Transverse colon (tissue), 4 donors: ENCODE measurements at regions not wholly inside any gene's neighbourhood (a gene's known extent, or its start where the extent isn't known, plus 50 kb on each side); places are given as distances from the start of the nearest gene placed in this dataset.

Source experiments
- DNase-seq: peaks from one replicate; pipeline ENCODE4 v3.0.0-alpha.2; 2019
- H3K27ac ChIP-seq, 4 donors: fragments of 200-600 bp; sonication (generic); 2 replicates each; pipeline ENCODE4 v1.5.1; 2016 to 2018; ENCODE audit warnings: inconsistent platforms in 4 of 4
- H3K27me3 ChIP-seq: fragments of 200-600 bp; sonication (generic); 2 replicates; pipeline ENCODE4 v1.5.1; 2017; ENCODE audit warnings: inconsistent platforms
- H3K36me3 ChIP-seq, 4 donors: fragments of 200-600 bp; sonication (generic); 2 replicates each; pipeline ENCODE4 v1.5.1; 2017 to 2019; ENCODE audit warnings: inconsistent platforms in 4 of 4
- H3K4me1 ChIP-seq, 4 donors: fragments of 200-600 bp; sonication (generic); 2 replicates each; pipeline ENCODE4 v1.5.1; 2017 to 2020; ENCODE audit warnings: inconsistent platforms in 4 of 4
- H3K4me3 ChIP-seq, 4 donors: fragments of 200-600 bp; sonication (generic); 1 replicate in 1 of 4; 2 replicates in 3 of 4; pipeline versions ENCODE4 v1.5.1 to v1.6.1; 2017 to 2019; ENCODE audit warnings: inconsistent platforms in 4 of 4
- H3K9me3 ChIP-seq, 2 donors: fragments of 200-600 bp; sonication (generic); 2 replicates each; pipeline ENCODE4 v1.5.1; 2017 to 2019; ENCODE audit warnings: inconsistent platforms in 2 of 2
- CTCF ChIP-seq, 5 experiments: fragments of 200-600 bp in 3 of 5; fragments of 450-650 bp in 2 of 5; sonication (generic) in 3 of 5; IDR thresholded peaks; 1 replicate in 2 of 5; 2 replicates in 3 of 5; pipeline ENCODE4 v1.5.1; 2016 to 2017; ENCODE audit warnings: antibody characterized with exemption in 5 of 5, inconsistent platforms in 3 of 5, mild to moderate bottlenecking in 2 of 5, moderate library complexity in 1 of 5
- EP300 ChIP-seq: sonication (generic); formaldehyde crosslinking; IDR thresholded peaks from one replicate; pipeline ENCODE4 v1.6.1; 2017; ENCODE audit warnings: antibody characterized with exemption, low read depth
- POLR2A ChIP-seq: fragments of 450-650 bp; IDR thresholded peaks from one replicate; pipeline ENCODE4 v1.6.1; 2016; ENCODE audit warnings: antibody characterized with exemption, mild to moderate bottlenecking, moderate library complexity
- POLR2AphosphoS5 ChIP-seq, 3 donors: sonication (generic); formaldehyde crosslinking; IDR thresholded peaks; one replicate each; pipeline ENCODE4 v1.6.1; 2016; ENCODE audit warnings: antibody characterized with exemption in 3 of 3
- WGBS, 2 donors: methylation state at CpG; one replicate each; pipeline ENCODE4 v1.1.5; 2018; ENCODE audit warnings: low coverage in 1 of 2; 5-methylcytosine and 5-hydroxymethylcytosine counted together
- in situ Hi-C, 4 donors: fragments of 200-750 bp; cut with MboI; loops; one replicate each; pipeline versions ENCODE4 v1.15.0 to v1.15.1; 2017; ENCODE audit warnings: low sequenced_read_pairs in 3 of 4, low pct_ligation_motif_present in 1 of 4, low pct_unique_long_range_greater_than_20kb in 1 of 4
- intact Hi-C: fragments of 100-400 bp; cut with DNase I; formaldehyde crosslinking; loops from one replicate; pipeline ENCODE4 v1.15.1; 2023; ENCODE audit warnings: low total_unique reads

GRCh38 chr2:172204309-172204708, 101.6 kb upstream of the DLX2 start:
- no peak for DNase-seq
- 90 to 95% methylated on average over 7 of the region's 7 CpGs for WGBS, 2 donors
- TF ChIP-seq CTCF (IDR thresholded peaks at IDR 0.05) = no peak
- TF ChIP-seq POLR2AphosphoS5 (IDR thresholded peaks at IDR 0.05) = no peak
- no peak for TF ChIP-seq POLR2A
- TF ChIP-seq EP300 = no peak
- no peaks in the 10 kb centered on the region for H3K36me3 ChIP-seq
- intact Hi-C loops (no loop called here), in situ Hi-C loops (no loop called here)
- peaks cover 4 to 9% of the 10 kb centered on the region in 2 donors for H3K9me3 ChIP-seq
- H3K4me1 ChIP-seq = peaks cover 0 to 10% (median 0%) of the 10 kb centered on the region in 4 donors
- no peak overlapping the region for H3K4me3 ChIP-seq
- H3K27ac ChIP-seq = no peak overlapping the region
- no peaks in the 10 kb centered on the region for H3K27me3 ChIP-seq

DNA sequence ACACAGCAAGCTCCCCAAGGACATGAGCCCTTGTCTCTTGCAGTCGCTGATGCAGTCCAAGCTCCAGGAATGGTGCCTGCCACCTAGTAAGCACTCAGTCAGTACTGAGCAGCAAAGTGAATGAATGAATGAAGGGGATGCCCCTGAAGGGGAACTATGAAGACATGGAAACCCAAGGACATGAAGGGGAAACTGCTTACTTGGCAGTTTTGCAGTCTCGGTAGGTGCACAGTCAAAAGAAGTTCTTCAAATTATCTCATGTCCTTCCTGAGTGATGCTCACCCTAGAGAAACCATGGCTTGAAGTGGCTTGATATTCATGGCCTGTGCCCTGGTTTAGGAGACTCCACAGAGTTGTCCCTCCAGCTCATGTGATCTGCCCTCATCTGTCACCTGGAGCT, 102.1 kb upstream of the DLX2 start:
- Histone ChIP-seq H3K27ac (no peak overlapping the region), H3K9me3 (peaks cover 4 to 7% of the 10 kb centered on the region in 2 donors), H3K4me1 (peaks cover 0 to 10% (median 0%) of the 10 kb centered on the region in 4 donors), H3K36me3 (no peaks in the 10 kb centered on the region), H3K4me3 (no peak overlapping the region), H3K27me3 (no peaks in the 10 kb centered on the region)
- intact Hi-C loops = no loop called here
- in situ Hi-C loops = no loop called here
- 88% methylated on average over 2 of the region's 2 CpGs; no CpG with 5 or more reads in 1 of the 2 donors for WGBS, 2 donors
- DNase-seq = no peak
- TF ChIP-seq EP300 (no peak), CTCF (IDR thresholded peaks at IDR 0.05) (no peak), POLR2AphosphoS5 (IDR thresholded peaks at IDR 0.05) (no peak), POLR2A (no peak)

GRCh38 chr2:172205292-172205691, 102.6 kb upstream of the DLX2 start:
- no peak for TF ChIP-seq POLR2A
- TF ChIP-seq EP300 = no peak
- TF ChIP-seq POLR2AphosphoS5 (IDR thresholded peaks at IDR 0.05) = no peak
- no peak for TF ChIP-seq CTCF (IDR thresholded peaks at IDR 0.05)
- in situ Hi-C loops = no loop called here
- DNase-seq = no peak
- intact Hi-C loops = no loop called here
- Histone ChIP-seq H3K27me3 (no peaks in the 10 kb centered on the region), H3K9me3 (peaks cover under 1 to 3% of the 10 kb centered on the region in 2 donors), H3K27ac (no peak overlapping the region), H3K4me3 (no peak overlapping the region), H3K4me1 (peaks cover 0 to 12% (median under 1%) of the 10 kb centered on the region in 4 donors), H3K36me3 (no peaks in the 10 kb centered on the region)
- 60 to 69% methylated on average over 4 of the region's 4 CpGs for WGBS, 2 donors

GRCh38 chr2:172207911-172208310, 105.2 kb upstream of the DLX2 start:
- 60 to 77% methylated on average over 3 to 5 of the region's 5 CpGs for WGBS, 2 donors
- TF ChIP-seq EP300 (no peak), POLR2A (no peak), POLR2AphosphoS5 (IDR thresholded peaks at IDR 0.05) (no peak), CTCF (IDR thresholded peaks at IDR 0.05) (no peak)
- no peak overlapping the region for H3K27ac ChIP-seq
- intact Hi-C loops = no loop called here
- H3K9me3 ChIP-seq = no peaks in the 10 kb centered on the region
- in situ Hi-C loops = no loop called here
- no peaks in the 10 kb centered on the region for H3K36me3 ChIP-seq
- H3K4me1 ChIP-seq = peaks cover 0 to 14% (median 2%) of the 10 kb centered on the region in 4 donors
- no peak for DNase-seq
- no peaks in the 10 kb centered on the region for H3K27me3 ChIP-seq
- H3K4me3 ChIP-seq = no peak overlapping the region
